Fibroblast of the conjunctiva (primary cell): ENCODE measurements at regions not wholly inside any gene's neighbourhood (a gene's known extent, or its start where the extent isn't known, plus 50 kb on each side); places are given as distances from the start of the nearest gene placed in this dataset.
"Not testable (repeated sequence)": the region's sequence is repeated elsewhere in the genome, so short reads cannot be mapped to it uniquely, and the experiment has no call there.

Experiments used
- DNase-seq: peaks from one replicate; pipeline ENCODE4 v3.0.0-alpha.2; 2010; ENCODE audit warnings: low read depth

DNA sequence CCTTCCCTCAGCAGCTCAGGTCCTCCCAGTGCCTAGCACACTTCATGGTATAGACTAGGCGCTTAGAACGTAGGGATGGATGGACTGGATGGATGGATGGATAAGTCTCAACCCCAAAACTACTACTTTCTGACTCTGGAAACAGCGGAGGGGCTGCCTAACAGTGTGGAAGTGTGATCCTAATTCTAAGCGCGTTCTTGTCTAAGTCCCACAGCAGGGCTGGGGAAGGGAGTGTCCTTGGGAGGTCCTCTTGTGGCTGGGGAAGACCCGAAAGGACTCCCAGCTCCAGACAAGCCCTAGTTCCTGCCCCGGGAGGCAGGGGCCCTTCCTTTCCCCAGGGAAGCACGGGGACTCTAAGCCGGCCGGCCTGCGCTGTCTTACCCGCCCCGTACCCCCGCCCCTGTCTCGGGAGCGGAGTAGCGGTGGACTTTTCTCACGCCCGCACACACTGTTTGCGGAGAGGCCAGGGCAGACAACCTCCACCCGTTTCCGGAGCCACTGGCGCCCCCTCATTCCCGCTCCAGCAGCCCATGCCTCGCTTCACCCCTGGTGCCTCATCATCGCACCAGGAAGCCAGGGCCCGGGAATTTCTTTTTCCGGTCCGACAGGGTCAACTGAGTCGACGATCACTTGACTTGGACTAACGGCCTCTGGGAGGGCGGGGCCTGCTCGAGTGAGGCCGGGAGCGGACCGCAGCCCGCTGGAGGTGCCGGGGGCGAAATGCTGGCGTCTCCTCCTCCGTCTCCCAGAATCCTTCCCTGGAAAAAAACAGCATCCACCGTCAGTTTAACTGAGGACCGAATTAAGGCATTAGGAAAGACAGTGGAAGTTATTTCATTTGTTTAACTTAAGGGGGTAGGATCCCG, 133.3 kb downstream of the TBC1D2B start:
- peak; percentile 67 for DNase-seq

DNA sequence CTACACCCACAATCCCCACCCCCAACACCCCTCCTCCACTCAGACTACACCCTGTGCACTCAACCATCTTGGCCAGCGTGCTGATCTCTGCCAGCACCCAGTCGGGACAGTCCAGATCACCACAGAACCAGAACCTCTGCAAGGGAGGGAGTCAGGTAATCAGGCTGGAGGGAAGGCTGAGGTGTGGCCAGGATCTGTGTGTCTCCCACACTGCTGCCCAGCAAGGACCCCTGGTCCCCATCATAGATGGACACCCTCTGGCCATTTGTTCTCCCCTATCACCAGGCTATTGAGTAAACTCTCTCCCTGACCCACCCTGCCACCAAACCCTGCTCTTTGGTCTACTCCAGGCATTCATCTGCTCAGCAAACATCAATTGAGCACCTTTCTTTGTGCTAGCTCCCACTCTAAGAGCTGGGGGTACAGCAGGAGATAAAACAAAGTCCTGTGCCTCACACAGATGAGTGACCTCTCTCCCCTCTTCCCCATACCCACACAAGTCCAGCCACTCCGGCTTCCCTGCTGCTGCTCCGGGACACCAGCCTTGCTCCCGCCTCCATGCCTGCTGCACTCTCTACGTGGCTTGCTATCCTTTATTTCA, 134.8 kb downstream of the TBC1D2B start:
- DNase-seq, result no peak

GRCh38 chr15:77941090-77941827, 136.3 kb downstream of the TBC1D2B start:
- not testable (repeated sequence) for DNase-seq

DNA sequence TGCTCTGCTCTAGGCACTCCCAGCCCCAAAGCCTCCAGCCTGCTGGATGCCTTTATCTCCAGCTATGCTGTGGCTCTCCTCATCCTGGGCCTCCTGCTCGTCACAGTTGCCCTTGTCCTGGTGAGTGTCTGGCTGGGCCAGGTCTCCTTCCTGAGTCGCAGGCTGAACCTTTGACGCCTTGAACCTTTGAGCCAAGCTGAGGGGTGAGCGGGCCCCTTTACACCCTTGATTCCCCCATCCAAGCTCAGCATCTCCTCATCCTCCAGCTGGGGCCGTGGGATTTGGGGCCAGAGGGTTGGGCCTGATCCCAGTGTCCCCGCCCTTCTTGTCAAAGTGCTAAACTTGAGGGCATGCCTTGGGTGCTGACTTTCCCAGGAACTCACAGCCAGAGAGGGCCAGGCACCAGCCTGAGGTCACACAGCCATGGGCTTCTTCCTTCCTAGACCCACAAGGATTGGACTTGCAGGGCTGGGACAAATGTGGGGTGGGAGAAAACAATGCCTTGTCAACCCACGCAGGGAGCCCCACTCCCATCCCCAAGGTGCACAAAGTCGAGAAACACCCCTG, 137.0 kb downstream of the TBC1D2B start:
- DNase-seq, result no peak

- no peak for DNase-seq
These were observed 137.7 kb downstream of the TBC1D2B start for GRCh38 chr15:77939851-77940250.

DNA sequence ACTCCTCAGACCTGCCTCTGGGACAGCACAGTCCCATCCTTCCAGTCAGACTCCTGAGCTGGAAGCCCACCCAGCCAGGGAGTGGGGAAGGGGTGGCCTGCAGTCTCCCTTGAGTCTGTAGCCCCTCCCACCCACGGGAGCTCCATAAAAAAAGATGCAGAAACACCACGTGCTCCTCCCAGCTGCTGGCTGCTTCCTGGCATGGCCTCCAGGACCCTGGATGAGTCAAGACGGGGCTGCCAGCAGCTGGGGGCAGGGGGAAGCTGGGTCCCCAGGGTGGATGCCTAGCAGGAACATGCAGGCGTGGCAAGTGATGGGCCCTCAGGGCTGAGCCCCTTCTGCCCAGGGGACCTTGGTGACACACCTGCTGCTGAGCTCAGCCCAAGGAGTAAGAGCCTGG, 138.5 kb downstream of the TBC1D2B start:
- DNase-seq, result not testable (repeated sequence)

DNA sequence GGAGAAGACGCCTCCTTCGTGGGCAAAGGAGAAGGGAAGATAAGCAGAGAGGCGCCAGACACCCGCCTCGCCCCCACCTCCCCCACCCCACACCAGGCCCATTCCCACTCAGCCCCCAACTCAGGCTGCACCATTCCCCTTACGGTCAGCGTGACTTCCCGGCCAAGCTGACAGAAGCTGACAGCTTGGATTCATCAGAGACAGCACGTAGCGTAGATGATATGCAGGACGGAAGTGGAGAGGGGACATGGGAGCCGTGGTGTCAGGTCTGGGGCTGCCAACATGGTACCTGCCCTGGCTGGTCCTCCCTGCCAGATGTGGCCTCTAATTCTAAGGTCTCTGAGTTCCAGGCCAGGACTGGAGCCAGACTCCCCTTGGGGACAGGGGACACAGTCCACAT, 139.0 kb downstream of the TBC1D2B start:
- not testable (repeated sequence) for DNase-seq

GRCh38 chr15:77936567-77936966, 140.9 kb downstream of the TBC1D2B start:
- DNase-seq, result not testable (repeated sequence)

- not testable (repeated sequence) for DNase-seq
These were observed 143.0 kb downstream of the TBC1D2B start for GRCh38 chr15:77934516-77934915.

DNA sequence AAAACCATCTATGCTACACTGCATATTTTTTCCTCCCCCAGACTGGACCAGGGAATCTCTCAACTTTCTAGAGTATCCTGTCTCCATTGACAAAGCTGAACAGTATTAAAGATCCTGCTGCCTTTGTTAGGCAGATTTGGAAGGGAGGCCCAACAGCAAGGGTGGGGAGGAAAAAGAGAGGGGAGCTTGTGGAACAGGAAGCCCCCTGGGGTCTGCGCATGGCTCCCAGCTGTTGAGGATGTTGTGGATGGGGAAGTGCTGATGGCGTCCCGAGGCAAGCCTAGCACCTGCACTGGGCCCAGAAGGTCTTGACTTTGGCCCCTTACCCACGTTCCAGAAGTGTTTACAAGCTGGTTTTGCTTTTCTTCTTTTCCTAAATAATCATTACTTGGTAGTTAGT, 146.6 kb downstream of the TBC1D2B start:
- not testable (repeated sequence) for DNase-seq

DNA sequence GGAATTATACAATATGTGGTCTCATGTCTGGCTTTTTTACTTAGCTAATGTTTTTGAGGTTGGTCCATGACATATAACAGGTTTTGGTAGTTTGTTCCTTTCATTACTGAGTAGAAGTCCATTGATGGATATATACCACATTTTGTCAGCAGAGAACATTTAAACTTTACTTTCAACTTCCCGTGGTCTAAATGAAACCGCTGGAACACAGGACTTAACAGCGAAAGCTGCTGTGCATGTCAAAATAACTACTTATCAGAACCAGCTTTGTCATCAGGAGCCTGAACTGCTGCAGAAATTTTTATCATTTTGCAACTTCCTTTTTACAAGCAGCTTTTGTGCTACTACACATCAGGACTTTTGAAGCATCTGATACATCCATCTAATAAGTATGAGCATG, 147.0 kb downstream of the TBC1D2B start:
- DNase-seq, result not testable (repeated sequence)

GRCh38 chr15:77926789-77927188, 150.7 kb downstream of the TBC1D2B start:
- DNase-seq, result not testable (repeated sequence)

- not testable (repeated sequence) for DNase-seq
These were observed 151.2 kb downstream of the TBC1D2B start for GRCh38 chr15:77926296-77926695.

DNA sequence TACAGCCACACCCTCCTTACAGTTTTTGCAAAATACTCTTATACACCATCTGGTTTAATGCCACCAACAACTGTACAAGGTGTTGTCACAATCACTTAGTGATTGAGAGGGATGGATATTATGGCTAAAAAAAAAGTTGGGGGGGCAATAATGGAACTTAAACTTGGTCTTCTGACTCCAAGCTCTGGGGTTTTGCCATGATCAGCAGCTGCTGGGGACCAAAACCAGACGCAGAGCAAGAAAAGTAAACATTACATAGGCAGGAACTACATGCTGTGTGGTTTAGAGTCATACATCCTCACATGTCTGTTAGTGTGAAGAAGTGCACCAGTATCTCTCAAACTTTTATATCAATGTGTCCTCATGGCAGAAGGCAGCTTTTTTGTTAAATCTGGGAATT, 152.4 kb downstream of the TBC1D2B start:
- not testable (repeated sequence) for DNase-seq

DNA sequence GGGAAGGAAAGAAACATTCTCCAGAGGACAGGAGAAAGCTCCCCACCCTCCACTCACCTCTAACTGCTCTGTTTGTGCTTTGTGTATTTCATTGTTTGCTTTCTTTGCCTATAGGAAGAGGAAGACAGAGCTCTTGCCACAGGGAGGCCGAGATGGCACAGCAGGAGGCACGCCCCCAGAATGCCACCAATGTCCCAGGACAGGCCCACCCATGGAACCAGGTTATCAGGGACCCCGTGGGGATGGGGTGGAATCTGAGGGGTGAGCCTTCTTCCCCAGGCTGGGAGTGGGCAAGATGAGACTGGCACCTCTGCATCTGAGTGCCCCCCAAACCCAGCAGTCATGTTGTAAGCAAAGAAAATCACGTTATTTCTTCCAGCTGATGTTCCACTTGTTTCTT, 155.8 kb downstream of the TBC1D2B start:
- DNase-seq, result no peak

DNA sequence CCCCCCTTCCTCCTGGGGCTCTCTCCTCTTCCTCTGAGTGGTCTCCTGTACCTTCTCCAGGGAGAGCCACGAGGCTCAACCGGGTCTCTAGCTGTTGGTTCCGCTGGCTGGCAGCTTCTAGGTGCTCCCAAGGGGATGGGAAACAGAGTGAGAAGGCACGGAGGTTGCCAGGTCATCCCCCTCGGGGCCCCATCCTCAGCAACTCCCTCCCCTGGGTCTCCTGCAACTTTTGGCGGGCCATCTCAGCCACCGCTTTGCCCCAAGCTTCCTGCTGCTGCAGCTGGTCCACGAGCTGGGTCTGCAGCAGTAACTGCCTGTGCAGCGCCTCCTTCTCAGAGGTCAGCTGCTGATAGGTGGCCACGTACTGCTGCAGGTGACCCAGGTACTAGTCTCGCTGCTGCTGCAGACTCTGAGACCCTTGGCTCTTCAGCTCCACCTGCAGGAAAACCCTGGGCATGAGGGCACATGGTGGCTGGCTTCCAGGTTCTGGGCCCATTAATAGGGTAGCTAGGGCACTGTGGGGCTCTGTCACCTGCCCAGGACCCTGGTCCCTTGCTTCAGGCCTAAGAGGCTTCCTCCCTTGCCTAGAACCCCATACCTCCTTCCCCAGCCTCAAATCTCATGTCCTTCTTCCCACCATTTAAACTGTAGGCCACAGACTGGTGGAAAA, 160.4 kb downstream of the TBC1D2B start:
- DNase-seq, result not testable (repeated sequence)

- not testable (repeated sequence) for DNase-seq
These were observed 161.6 kb downstream of the TBC1D2B start for GRCh38 chr15:77915961-77916330.

DNA sequence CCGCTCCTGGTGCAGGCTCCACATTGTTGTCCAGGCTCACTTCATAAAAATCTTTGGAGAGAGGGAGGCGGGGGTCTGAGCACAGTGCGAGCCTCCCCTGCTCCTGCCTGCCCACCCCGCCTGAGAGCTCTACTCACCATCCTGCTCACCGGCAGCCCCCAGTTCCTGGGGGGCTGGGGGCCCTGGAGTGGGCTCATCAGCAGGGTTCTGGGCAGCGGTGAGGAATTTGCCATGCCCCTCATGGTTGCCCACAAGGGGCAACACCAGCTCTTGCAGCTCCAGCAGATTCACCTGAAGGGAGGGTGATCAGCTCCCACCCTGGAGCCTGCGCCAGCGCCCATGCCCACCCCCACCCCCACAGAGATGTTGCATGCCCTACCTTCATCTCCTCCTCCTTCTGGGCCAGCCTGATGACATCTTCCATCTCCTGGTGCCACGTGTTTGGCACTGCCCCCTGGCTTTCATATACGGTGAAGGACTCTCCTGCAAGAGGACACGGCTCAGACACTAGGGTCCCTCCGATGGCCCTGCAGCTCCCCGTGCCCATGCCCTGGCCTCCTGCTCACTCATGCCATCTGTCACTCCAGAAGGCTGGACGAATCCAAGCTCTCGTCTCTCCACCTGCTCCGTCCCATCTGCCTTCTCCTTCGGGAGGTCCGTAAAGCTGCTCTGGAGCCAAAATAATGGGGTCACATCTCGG, 162.1 kb downstream of the TBC1D2B start:
- DNase-seq, result no peak

- not testable (repeated sequence) for DNase-seq
These were observed 163.0 kb downstream of the TBC1D2B start for GRCh38 chr15:77914531-77914930.

DNA sequence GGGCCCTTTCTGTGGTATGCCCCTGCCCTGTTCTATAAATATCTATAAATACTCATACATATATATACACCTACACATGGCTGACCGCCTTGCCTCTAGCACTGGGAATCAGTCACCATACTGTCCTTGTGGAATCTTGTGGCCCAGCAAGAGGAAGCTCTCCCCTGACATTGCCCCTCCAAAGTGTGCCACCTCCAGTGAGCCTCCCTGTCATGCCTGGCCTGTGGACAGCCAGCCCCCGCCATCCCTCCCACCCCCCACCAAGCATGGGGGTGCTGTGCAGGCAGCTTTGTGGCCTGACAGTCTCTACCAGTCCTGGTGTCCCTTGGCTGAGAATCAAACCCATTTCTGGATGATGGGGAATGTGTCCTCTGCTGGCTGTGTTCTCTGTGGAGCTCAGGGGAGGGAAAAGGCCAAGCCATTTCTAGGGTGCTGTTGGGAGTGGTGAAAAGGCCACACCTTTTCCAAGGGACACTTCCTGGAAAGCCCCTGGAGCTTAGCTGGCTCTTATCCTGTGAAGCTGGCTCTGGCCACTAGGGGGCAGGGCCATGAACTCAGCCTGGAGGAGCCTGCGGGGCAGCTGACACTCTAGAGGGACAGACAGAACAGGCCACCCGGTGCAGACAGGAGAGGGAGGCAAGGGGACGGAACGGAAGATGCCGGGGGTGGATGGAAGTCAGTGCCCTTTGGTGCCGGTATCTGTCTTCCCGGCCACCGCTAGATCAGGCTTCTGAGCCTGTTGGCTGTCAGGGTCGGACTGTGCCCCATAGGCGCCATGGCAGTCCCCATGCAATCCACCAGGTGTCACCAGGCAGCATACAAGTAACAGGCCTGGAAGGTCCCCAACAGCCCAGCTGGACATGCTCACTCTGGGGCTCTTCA, 167.2 kb downstream of the TBC1D2B start:
- peak; percentile 65 for DNase-seq
